ENCODE measurements at regions not wholly inside any gene's neighbourhood (a gene's known extent, or its start where the extent isn't known, plus 50 kb on each side); places are given as distances from the start of the nearest gene placed in this dataset.
A peak's percentile ranks its signal among the peaks of the same experiment; 100 is the strongest.

- DNase-seq (ENCODE audit: low read depth) = no peak
- TF ChIP-seq, protein P1, sequence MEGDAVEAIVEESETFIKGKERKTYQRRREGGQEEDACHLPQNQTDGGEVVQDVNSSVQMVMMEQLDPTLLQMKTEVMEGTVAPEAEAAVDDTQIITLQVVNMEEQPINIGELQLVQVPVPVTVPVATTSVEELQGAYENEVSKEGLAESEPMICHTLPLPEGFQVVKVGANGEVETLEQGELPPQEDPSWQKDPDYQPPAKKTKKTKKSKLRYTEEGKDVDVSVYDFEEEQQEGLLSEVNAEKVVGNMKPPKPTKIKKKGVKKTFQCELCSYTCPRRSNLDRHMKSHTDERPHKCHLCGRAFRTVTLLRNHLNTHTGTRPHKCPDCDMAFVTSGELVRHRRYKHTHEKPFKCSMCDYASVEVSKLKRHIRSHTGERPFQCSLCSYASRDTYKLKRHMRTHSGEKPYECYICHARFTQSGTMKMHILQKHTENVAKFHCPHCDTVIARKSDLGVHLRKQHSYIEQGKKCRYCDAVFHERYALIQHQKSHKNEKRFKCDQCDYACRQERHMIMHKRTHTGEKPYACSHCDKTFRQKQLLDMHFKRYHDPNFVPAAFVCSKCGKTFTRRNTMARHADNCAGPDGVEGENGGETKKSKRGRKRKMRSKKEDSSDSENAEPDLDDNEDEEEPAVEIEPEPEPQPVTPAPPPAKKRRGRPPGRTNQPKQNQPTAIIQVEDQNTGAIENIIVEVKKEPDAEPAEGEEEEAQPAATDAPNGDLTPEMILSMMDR (IDR thresholded peaks at IDR 0.05; ENCODE audit: low read length, missing control alignments) = no peak
- H3K4me3 ChIP-seq (replicated peaks; ENCODE audit: low read depth, low read length) = no peak overlapping the region
Measured at GRCh38 chr1:108072776-108073175, 107.8 kb upstream of the VAV3 start.

- DNase-seq (ENCODE audit: low read depth) = no peak
- TF ChIP-seq, protein P1 (IDR thresholded peaks at IDR 0.05; ENCODE audit: low read length, missing control alignments) = no peak
Measured at GRCh38 chr1:108072212-108072611, 107.2 kb upstream of the VAV3 start.

GRCh38 chr1:108071601-108072000, 106.6 kb upstream of the VAV3 start:
- no peak overlapping the region for H3K4me3 ChIP-seq (replicated peaks; ENCODE audit: low read depth, low read length)
- DNase-seq (ENCODE audit: low read depth) = no peak
- TF ChIP-seq, protein P1 (IDR thresholded peaks at IDR 0.05; ENCODE audit: low read length, missing control alignments) = no peak

More at GRCh38 chr1:108072212-108072611, 107.2 kb upstream of the VAV3 start:
- no peak overlapping the region for H3K4me3 ChIP-seq (replicated peaks; ENCODE audit: low read depth, low read length)

GRCh38 chr1:108070662-108071061, 105.7 kb upstream of the VAV3 start:
- DNase-seq (ENCODE audit: low read depth) = no peak
- TF ChIP-seq, protein P1 (IDR thresholded peaks at IDR 0.05; ENCODE audit: low read length, missing control alignments) = no peak
- no peak overlapping the region for H3K4me3 ChIP-seq (replicated peaks; ENCODE audit: low read depth, low read length)

DNA sequence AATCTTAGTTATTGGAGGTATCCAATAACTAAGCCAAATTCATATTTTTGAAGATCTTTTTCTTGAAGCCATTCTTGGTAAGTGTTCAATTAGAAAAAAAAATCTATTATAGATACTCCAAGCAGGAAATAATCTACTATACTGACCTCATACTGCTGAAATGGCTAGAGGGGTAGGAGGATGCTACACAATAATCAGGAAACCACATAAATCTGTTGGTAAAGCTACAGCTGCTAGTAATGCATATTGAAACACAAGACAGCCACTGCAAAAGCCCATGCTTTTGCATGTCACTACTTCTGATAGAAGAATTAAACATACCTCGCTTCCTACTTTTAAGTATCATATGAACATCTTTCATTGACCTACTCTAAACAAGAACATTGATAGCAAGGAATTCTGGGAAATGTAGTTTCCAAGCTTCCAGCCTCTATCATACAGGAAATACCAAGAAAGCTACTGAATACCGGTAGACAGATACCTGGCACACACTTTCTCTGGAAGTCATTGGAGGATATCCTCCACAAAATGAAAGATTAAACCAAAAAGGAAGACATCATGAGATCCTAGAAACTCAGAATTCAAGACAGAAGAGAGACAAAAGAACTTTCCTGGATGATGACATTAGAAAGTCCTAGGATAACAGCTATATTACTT, 103.0 kb upstream of the VAV3 start:
- peak; percentile 18 for DNase-seq (ENCODE audit: low read depth)
- no peak overlapping the region for H3K4me3 ChIP-seq (replicated peaks; ENCODE audit: low read depth, low read length)
- TF ChIP-seq, protein P1 (IDR thresholded peaks at IDR 0.05; ENCODE audit: low read length, missing control alignments) = no peak

GRCh38 chr1:108066808-108067207, 101.8 kb upstream of the VAV3 start:
- DNase-seq (ENCODE audit: low read depth) = no peak
- H3K4me3 ChIP-seq (replicated peaks; ENCODE audit: low read depth, low read length) = no peak overlapping the region
- TF ChIP-seq, protein P1 (IDR thresholded peaks at IDR 0.05; ENCODE audit: low read length, missing control alignments) = no peak

- DNase-seq (ENCODE audit: low read depth) = no peak
- TF ChIP-seq, protein P1 (IDR thresholded peaks at IDR 0.05; ENCODE audit: low read length, missing control alignments) = no peak
- no peak overlapping the region for H3K4me3 ChIP-seq (replicated peaks; ENCODE audit: low read depth, low read length)
Measured at GRCh38 chr1:108064255-108064654, 99.3 kb upstream of the VAV3 start.
